CD14-positive monocyte (primary cell): ENCODE measurements at regions not wholly inside any gene's neighbourhood (a gene's known extent, or its start where the extent isn't known, plus 50 kb on each side); places are given as distances from the start of the nearest gene placed in this dataset.

Experiments
- DNase-seq, 3 donors: peaks; one replicate each; pipeline ENCODE4 v3.0.0-alpha.2; 2011 to 2022
- H2AFZ ChIP-seq: 2 replicates; pipeline ENCODE4 v1.6.0; 2012; ENCODE audit warnings: mild to moderate bottlenecking, low read depth, low read length, inconsistent platforms; ENCODE audit not compliant: insufficient read depth, poor library complexity, severe bottlenecking
- H3K27ac ChIP-seq, 2 donors: 1 replicate in 1 of 2; 2 replicates in 1 of 2; pipeline ENCODE4 v1.5.1; 2012 to 2013; ENCODE audit warnings: low read length in 2 of 2, control low read depth in 1 of 2, inconsistent platforms in 1 of 2, low read depth in 1 of 2, mild to moderate bottlenecking in 1 of 2
- H3K27me3 ChIP-seq, 2 donors: one replicate each; pipeline versions ENCODE4 v1.6.0 to v1.6.1; 2011 to 2013; ENCODE audit warnings: low read length in 2 of 2; ENCODE audit not compliant: control insufficient read depth in 2 of 2, insufficient read depth in 2 of 2
- H3K36me3 ChIP-seq, 2 donors: replicated peaks in 1 of 2; 1 replicate in 1 of 2; 2 replicates in 1 of 2; pipeline versions ENCODE4 v1.5.1 to v1.6.1; 2012 to 2013; ENCODE audit warnings: low read length in 2 of 2, control low read depth in 1 of 2, inconsistent platforms in 1 of 2, mild to moderate bottlenecking in 1 of 2; ENCODE audit not compliant: insufficient read depth in 2 of 2, control insufficient read depth in 1 of 2
- H3K4me1 ChIP-seq, 2 donors: 1 replicate in 1 of 2; 2 replicates in 1 of 2; pipeline versions ENCODE4 v1.5.1 to v1.6.1; 2012 to 2013; ENCODE audit warnings: low read length in 2 of 2, control low read depth in 1 of 2, inconsistent platforms in 1 of 2, mild to moderate bottlenecking in 1 of 2, moderate library complexity in 1 of 2; ENCODE audit not compliant: insufficient read depth in 2 of 2, control insufficient read depth in 1 of 2
- H3K4me2 ChIP-seq: replicated peaks from 2 replicates; pipeline ENCODE3; 2012; ENCODE audit warnings: low read length, moderate library complexity, mild to moderate bottlenecking; ENCODE audit not compliant: poor library complexity, severe bottlenecking; ENCODE audit errors: extremely low read depth
- H3K4me3 ChIP-seq, 3 experiments: fragments of 200-600 bp in 1 of 3; sonication (generic) in 1 of 3; replicated peaks in 1 of 3; 1 replicate in 2 of 3; 2 replicates in 1 of 3; pipeline ENCODE4 v1.5.1; 2011 to 2013; ENCODE audit warnings: low read length in 3 of 3, mild to moderate bottlenecking in 3 of 3, control low read depth in 2 of 3, low read depth in 2 of 3, inconsistent platforms in 1 of 3, moderate library complexity in 1 of 3
- H3K79me2 ChIP-seq: 2 replicates; pipeline ENCODE4 v1.6.0; 2012; ENCODE audit warnings: mild to moderate bottlenecking, control low read depth, inconsistent platforms, low read length, moderate library complexity; ENCODE audit not compliant: insufficient read depth
- H3K9ac ChIP-seq: 2 replicates; pipeline ENCODE4 v1.6.0; 2017; ENCODE audit warnings: low read length, mild to moderate bottlenecking; ENCODE audit not compliant: insufficient read depth, poor library complexity, severe bottlenecking
- H3K9me3 ChIP-seq, 2 donors: replicated peaks in 1 of 2; 1 replicate in 1 of 2; 2 replicates in 1 of 2; pipeline versions ENCODE4 v1.5.1 to v1.6.1; 2012 to 2013; ENCODE audit warnings: low read length in 2 of 2, control low read depth in 1 of 2; ENCODE audit not compliant: control insufficient read depth in 1 of 2, insufficient read depth in 1 of 2
- H4K20me1 ChIP-seq: 2 replicates; pipeline ENCODE4 v1.6.0; 2012; ENCODE audit warnings: mild to moderate bottlenecking, low read length, control low read depth, moderate library complexity; ENCODE audit not compliant: insufficient read depth
- H3K27ac Mint-ChIP-seq, 7 donors: one replicate each; pipeline ENCODE4 v1.8.0; 2020; ENCODE audit warnings: mild to moderate bottlenecking in 7 of 7, mixed read lengths in 7 of 7, moderate library complexity in 6 of 7, inconsistent platforms in 2 of 7
- H3K27me3 Mint-ChIP-seq, 3 donors: one replicate each; pipeline ENCODE4 v1.8.0; 2021 to 2022; ENCODE audit warnings: low read depth in 3 of 3, mild to moderate bottlenecking in 3 of 3, mixed read lengths in 3 of 3, moderate library complexity in 3 of 3, inconsistent platforms in 1 of 3
- H3K36me3 Mint-ChIP-seq, 2 donors: one replicate each; pipeline ENCODE4 v1.8.0; 2020; ENCODE audit warnings: mixed read lengths in 2 of 2, inconsistent platforms in 1 of 2, mild to moderate bottlenecking in 1 of 2
- H3K4me1 Mint-ChIP-seq: one replicate; pipeline ENCODE4 v1.8.0; 2020; ENCODE audit warnings: mild to moderate bottlenecking, mixed read lengths
- H3K4me3 Mint-ChIP-seq, 2 donors: one replicate each; pipeline ENCODE4 v1.8.0; 2020; ENCODE audit warnings: mild to moderate bottlenecking in 2 of 2, mixed read lengths in 2 of 2, moderate library complexity in 1 of 2
- H3K9me3 Mint-ChIP-seq, 7 donors: one replicate each; pipeline ENCODE4 v1.8.0; 2020 to 2022; ENCODE audit warnings: mixed read lengths in 7 of 7, mild to moderate bottlenecking in 6 of 7, moderate library complexity in 6 of 7, inconsistent platforms in 2 of 7
- WGBS: methylation state at CpG from one replicate; pipeline ENCODE4 v1.1.5; 2013; ENCODE audit warnings: missing lambda C conversion rate; ENCODE audit not compliant: insufficient coverage; 5-methylcytosine and 5-hydroxymethylcytosine counted together
- intact Hi-C, 2 donors: fragments of 100-400 bp; cut with micrococcal nuclease; formaldehyde crosslinking; loops; one replicate each; pipeline versions ENCODE4 v1.15.0 to v1.15.1; 2023
- TF ChIP-seq, protein P1 (sequence below): fragments of 200-600 bp; IDR thresholded peaks from one replicate; pipeline ENCODE4 v1.8.0; 2022; ENCODE audit warnings: antibody characterized with exemption, mild to moderate bottlenecking

DNA sequence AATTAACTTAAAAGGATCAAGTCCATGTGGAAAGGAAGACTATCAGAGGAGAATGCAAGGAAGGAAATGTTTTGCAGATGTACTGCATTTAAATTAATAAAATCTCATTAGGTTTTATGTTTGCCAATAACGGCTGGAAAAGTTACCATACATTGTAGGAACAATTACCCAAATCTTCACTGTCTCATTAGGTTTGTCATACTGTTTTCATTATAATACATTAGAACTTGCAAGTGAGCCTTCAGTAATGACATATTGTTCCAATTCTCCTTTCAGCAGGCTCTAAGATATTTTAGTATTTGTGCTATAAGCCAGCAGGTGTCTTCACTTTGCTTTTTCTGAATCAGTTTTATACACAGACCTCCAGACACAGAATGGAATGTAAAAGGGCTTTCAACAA is 661.6 kb upstream of the KLHL1 start:
- Histone ChIP-seq H3K27ac (no peak overlapping the region), H3K4me1 (no peaks in the 10 kb centered on the region), H3K4me3 (no peak overlapping the region), H3K79me2 (no peaks in the 10 kb centered on the region), H2AFZ (no peak overlapping the region), H3K36me3 (no peaks in the 10 kb centered on the region), H3K4me2 (no peak overlapping the region), H4K20me1 (no peaks in the 10 kb centered on the region), H3K27me3 (no peaks in the 10 kb centered on the region), H3K9me3 (peaks cover 0 to 2% of the 10 kb centered on the region in 2 donors), H3K9ac (no peak overlapping the region)
- TF ChIP-seq, protein P1, sequence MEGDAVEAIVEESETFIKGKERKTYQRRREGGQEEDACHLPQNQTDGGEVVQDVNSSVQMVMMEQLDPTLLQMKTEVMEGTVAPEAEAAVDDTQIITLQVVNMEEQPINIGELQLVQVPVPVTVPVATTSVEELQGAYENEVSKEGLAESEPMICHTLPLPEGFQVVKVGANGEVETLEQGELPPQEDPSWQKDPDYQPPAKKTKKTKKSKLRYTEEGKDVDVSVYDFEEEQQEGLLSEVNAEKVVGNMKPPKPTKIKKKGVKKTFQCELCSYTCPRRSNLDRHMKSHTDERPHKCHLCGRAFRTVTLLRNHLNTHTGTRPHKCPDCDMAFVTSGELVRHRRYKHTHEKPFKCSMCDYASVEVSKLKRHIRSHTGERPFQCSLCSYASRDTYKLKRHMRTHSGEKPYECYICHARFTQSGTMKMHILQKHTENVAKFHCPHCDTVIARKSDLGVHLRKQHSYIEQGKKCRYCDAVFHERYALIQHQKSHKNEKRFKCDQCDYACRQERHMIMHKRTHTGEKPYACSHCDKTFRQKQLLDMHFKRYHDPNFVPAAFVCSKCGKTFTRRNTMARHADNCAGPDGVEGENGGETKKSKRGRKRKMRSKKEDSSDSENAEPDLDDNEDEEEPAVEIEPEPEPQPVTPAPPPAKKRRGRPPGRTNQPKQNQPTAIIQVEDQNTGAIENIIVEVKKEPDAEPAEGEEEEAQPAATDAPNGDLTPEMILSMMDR: no peak
- intact Hi-C loops: no loop called here
- H3K36me3 Mint-ChIP-seq: no peaks in the 10 kb centered on the region
- H3K27me3 Mint-ChIP-seq: no peaks in the 10 kb centered on the region
- no peak for DNase-seq
- no CpG with 5 or more reads among the region's 1 CpG for WGBS
- H3K27ac Mint-ChIP-seq: no peak overlapping the region
- peaks cover 0 to 6% (median 1%) of the 10 kb centered on the region in 7 donors for H3K9me3 Mint-ChIP-seq
- H3K4me3 Mint-ChIP-seq: no peak overlapping the region
- no peaks in the 10 kb centered on the region for H3K4me1 Mint-ChIP-seq

DNA sequence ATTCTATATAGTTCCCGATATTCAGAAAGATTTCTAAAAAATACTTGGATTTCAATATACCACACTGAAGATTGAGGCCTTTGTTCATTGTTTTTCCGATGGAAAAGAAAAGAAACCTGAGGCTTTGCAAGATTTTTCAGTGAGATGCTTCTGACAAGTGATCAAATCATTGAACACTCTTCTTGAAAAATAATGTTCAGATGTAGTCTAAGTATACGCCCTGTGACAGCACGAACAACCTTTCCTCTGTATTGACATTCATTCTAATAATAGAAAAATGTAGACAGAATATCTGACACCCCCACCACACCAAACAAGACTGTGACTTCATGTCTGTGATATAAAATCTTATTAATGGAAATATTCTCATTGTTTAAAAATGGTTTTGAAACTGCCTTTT is 650.7 kb upstream of the KLHL1 start:
- intact Hi-C loops: no loop called here
- WGBS: no CpG with 5 or more reads among the region's 4 CpGs
- H3K4me3 Mint-ChIP-seq: no peak overlapping the region

More for the DNA sequence above, 650.7 kb upstream of the KLHL1 start:
- Histone ChIP-seq H4K20me1 (no peaks in the 10 kb centered on the region), H3K27ac (no peak overlapping the region), H3K4me3 (no peak overlapping the region), H3K4me2 (no peak overlapping the region), H3K9ac (no peak overlapping the region), H3K79me2 (no peaks in the 10 kb centered on the region), H3K27me3 (no peaks in the 10 kb centered on the region), H3K4me1 (no peaks in the 10 kb centered on the region), H3K9me3 (no peaks in the 10 kb centered on the region), H2AFZ (no peak overlapping the region), H3K36me3 (no peaks in the 10 kb centered on the region)
- DNase-seq: no peak
- H3K27me3 Mint-ChIP-seq: no peaks in the 10 kb centered on the region
- H3K9me3 Mint-ChIP-seq: peaks cover 0 to 10% (median 0%) of the 10 kb centered on the region in 7 donors
- no peaks in the 10 kb centered on the region for H3K36me3 Mint-ChIP-seq
- H3K4me1 Mint-ChIP-seq: no peaks in the 10 kb centered on the region
- TF ChIP-seq, protein P1: no peak
- H3K27ac Mint-ChIP-seq: no peak overlapping the region
